NCI-H510A (cell line): ENCODE measurements at regions not wholly inside any gene's neighbourhood (a gene's known extent, or its start where the extent isn't known, plus 50 kb on each side); places are given as distances from the start of the nearest gene placed in this dataset.

Experiments
- DNase-seq: peaks from one replicate; lab custom pipeline; 2025; lab: John Stamatoyannopoulos, UW

- no peak for DNase-seq
Measured at GRCh38 chr2:234335661-234336228, 161.1 kb downstream of the ARL4C start.

GRCh38 chr2:234334756-234335155 lies 162.1 kb downstream of the ARL4C start:
- no peak for DNase-seq

- DNase-seq: no peak
Measured at GRCh38 chr2:234334151-234334550, 162.7 kb downstream of the ARL4C start.

GRCh38 chr2:234333168-234334130 lies 163.4 kb downstream of the ARL4C start:
- no peak for DNase-seq

- DNase-seq: no peak
Measured at GRCh38 chr2:234331966-234332365, 164.9 kb downstream of the ARL4C start.

- no peak for DNase-seq
Measured at GRCh38 chr2:234331566-234331965, 165.3 kb downstream of the ARL4C start.

GRCh38 chr2:234330902-234331301 lies 166.0 kb downstream of the ARL4C start:
- no peak for DNase-seq

- peak; percentile 54 for DNase-seq
Measured at GRCh38 chr2:234329202-234329960, 167.5 kb downstream of the ARL4C start.

- no peak for DNase-seq
Measured at GRCh38 chr2:234328444-234328990, 168.4 kb downstream of the ARL4C start.

GRCh38 chr2:234326694-234327093 lies 170.2 kb downstream of the ARL4C start:
- no peak for DNase-seq

- DNase-seq: no peak
Measured at GRCh38 chr2:234324116-234324515, 172.8 kb downstream of the ARL4C start.

GRCh38 chr2:234322766-234323465 lies 174.0 kb downstream of the ARL4C start:
- DNase-seq: no peak

GRCh38 chr2:234320066-234320465 lies 176.8 kb downstream of the ARL4C start:
- no peak for DNase-seq

GRCh38 chr2:234318361-234318760 lies 178.5 kb downstream of the ARL4C start:
- DNase-seq: no peak

- DNase-seq: no peak
Measured at GRCh38 chr2:234313558-234313957, 183.3 kb downstream of the ARL4C start.

- DNase-seq: no peak
Measured at GRCh38 chr2:234310166-234310565, 186.7 kb downstream of the ARL4C start.

- no peak for DNase-seq
Measured at GRCh38 chr2:234309431-234309830, 187.4 kb downstream of the ARL4C start.

- no peak for DNase-seq
Measured at GRCh38 chr2:234308813-234309195, 188.1 kb downstream of the ARL4C start.

GRCh38 chr2:234308073-234308812 lies 188.6 kb downstream of the ARL4C start:
- no peak for DNase-seq

- no peak for DNase-seq
Measured at GRCh38 chr2:234307322-234307961, 189.4 kb downstream of the ARL4C start.
